Aorta (tissue), 5 donors: ENCODE measurements at regions not wholly inside any gene's neighbourhood (a gene's known extent, or its start where the extent isn't known, plus 50 kb on each side); places are given as distances from the start of the nearest gene placed in this dataset.
"Not testable (repeated sequence)": the region's sequence is repeated elsewhere in the genome, so short reads cannot be mapped to it uniquely, and the experiment has no call there.

Source experiments
- ATAC-seq: fragments of 200-7000 bp; cut with Tn5 transposase; one replicate; pipeline ENCODE4 v1.9.1; 2022; ENCODE audit warnings: moderate library complexity; ENCODE audit not compliant: low FRiP score
- DNase-seq, 2 donors: peaks; one replicate each; pipeline ENCODE4 v3.0.0-alpha.2; 2020
- H3K27ac ChIP-seq, 2 donors: one replicate each; pipeline ENCODE4 v1.5.1; 2013; ENCODE audit warnings: low read length in 2 of 2, mild to moderate bottlenecking in 2 of 2, moderate library complexity in 2 of 2, control low read depth in 1 of 2, inconsistent platforms in 1 of 2, low read depth in 1 of 2
- H3K27me3 ChIP-seq, 2 donors: one replicate each; pipeline ENCODE4 v1.6.1; 2013; ENCODE audit warnings: control low read depth in 1 of 2, low read length in 1 of 2, mild to moderate bottlenecking in 1 of 2, moderate library complexity in 1 of 2; ENCODE audit not compliant: insufficient read depth in 2 of 2, control insufficient read depth in 1 of 2
- H3K36me3 ChIP-seq, 2 donors: one replicate each; pipeline ENCODE4 v1.6.1; 2013; ENCODE audit warnings: control low read depth in 1 of 2, low read length in 1 of 2, mild to moderate bottlenecking in 1 of 2; ENCODE audit not compliant: insufficient read depth in 2 of 2, control insufficient read depth in 1 of 2
- H3K4me1 ChIP-seq, 2 donors: one replicate each; pipeline ENCODE4 v1.6.1; 2013; ENCODE audit warnings: low read length in 2 of 2, control low read depth in 1 of 2, mild to moderate bottlenecking in 1 of 2, moderate library complexity in 1 of 2; ENCODE audit not compliant: insufficient read depth in 2 of 2, control insufficient read depth in 1 of 2
- H3K4me3 ChIP-seq, 2 donors: one replicate each; pipeline ENCODE4 v1.5.1; 2013; ENCODE audit warnings: low read length in 2 of 2, control low read depth in 1 of 2, mild to moderate bottlenecking in 1 of 2
- H3K9me3 ChIP-seq: one replicate; pipeline ENCODE4 v1.6.1; 2013; ENCODE audit warnings: mild to moderate bottlenecking, low read length; ENCODE audit not compliant: control insufficient read depth
- WGBS, 2 donors: extraction: QIAGEN DNeasy Blood & Tissue Kit; methylation state at CpG; one replicate each; pipeline ENCODE4 v1.1.7; 2013; 5-methylcytosine and 5-hydroxymethylcytosine counted together
- intact Hi-C, 2 donors: fragments of 100-400 bp; cut with DNase I; formaldehyde crosslinking; loops; one replicate each; pipeline versions ENCODE4 v1.14.2 to v1.15.0; 2022
- donor health status: healthy with polysubstance abuse.
- donor health status: Bipolar disorder and iron deficiency.
- donor health status: DM: no; HTN: no; CAD: no.
- donor health status: DM: no; HTN: no; CAD: no.
- donor health status: DM: yes; HTN: yes; CAD: no.

GRCh38 chr5:158198636-158199035, 339.7 kb upstream of the CLINT1 start:
- no peak for DNase-seq
- Histone ChIP-seq H3K36me3 (no peaks in the 10 kb centered on the region), H3K4me1 (no peaks in the 10 kb centered on the region), H3K9me3 (no peaks in the 10 kb centered on the region), H3K27ac (no peak overlapping the region), H3K27me3 (no peaks in the 10 kb centered on the region), H3K4me3 (no peak overlapping the region)
- intact Hi-C loops: no loop called here
- WGBS, 2 donors: 94 to 96% methylated on average over 6 of the region's 6 CpGs
- ATAC-seq: no peak

GRCh38 chr5:158195416-158196210, 336.7 kb upstream of the CLINT1 start:
- Histone ChIP-seq H3K27ac (no peak overlapping the region), H3K4me3 (no peak overlapping the region), H3K9me3 (no peaks in the 10 kb centered on the region), H3K4me1 (no peaks in the 10 kb centered on the region), H3K27me3 (no peaks in the 10 kb centered on the region), H3K36me3 (no peaks in the 10 kb centered on the region)
- no peak for DNase-seq
- WGBS, 2 donors: 51 to 59% methylated on average over 5 of the region's 5 CpGs
- no peak for ATAC-seq
- intact Hi-C loops: no loop called here

DNA sequence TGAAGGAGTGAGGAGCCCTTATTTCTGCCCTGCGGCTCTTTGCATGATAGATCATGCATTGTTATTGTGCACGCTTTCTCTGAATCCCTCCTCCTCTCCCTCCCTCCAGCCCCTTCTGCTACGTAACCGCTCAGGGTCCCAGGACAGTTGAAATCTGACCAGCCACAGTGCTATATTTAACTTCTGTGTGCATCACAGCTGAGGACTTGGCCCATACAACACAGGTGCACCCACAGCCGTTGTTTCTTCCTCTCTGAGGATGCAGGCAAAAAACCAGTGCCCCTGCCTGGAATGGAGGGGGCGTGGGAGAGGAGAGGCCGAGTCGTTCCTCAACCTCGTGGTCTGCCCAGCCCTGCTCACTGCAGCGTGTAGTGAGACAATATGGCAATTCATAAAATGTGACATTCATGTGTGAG, 335.6 kb upstream of the CLINT1 start:
- Histone ChIP-seq H3K27ac (no peak overlapping the region), H3K4me1 (no peaks in the 10 kb centered on the region), H3K4me3 (no peak overlapping the region), H3K36me3 (no peaks in the 10 kb centered on the region), H3K9me3 (no peaks in the 10 kb centered on the region), H3K27me3 (no peaks in the 10 kb centered on the region)
- DNase-seq (no peak), ATAC-seq (no peak)
- intact Hi-C loops: no loop called here
- WGBS, 2 donors: 62 to 63% methylated on average over 10 of the region's 10 CpGs

GRCh38 chr5:158193395-158193794, 334.4 kb upstream of the CLINT1 start:
- DNase-seq, H3K9me3 ChIP-seq, H3K27ac ChIP-seq, H3K4me1 ChIP-seq, H3K27me3 ChIP-seq, ATAC-seq, intact Hi-C loops, H3K4me3 ChIP-seq, H3K36me3 ChIP-seq: not testable (repeated sequence)
- WGBS, 2 donors: 99 to 100% methylated on average over 2 of the region's 2 CpGs

- no peaks in the 10 kb centered on the region for H3K36me3 ChIP-seq
- no peak for ATAC-seq
- 92 to 96% methylated on average over 4 of the region's 4 CpGs for WGBS, 2 donors
- no peaks in the 10 kb centered on the region for H3K27me3 ChIP-seq
- no peak overlapping the region for H3K27ac ChIP-seq
- no peak overlapping the region for H3K4me3 ChIP-seq
- no peaks in the 10 kb centered on the region for H3K4me1 ChIP-seq
- H3K9me3 ChIP-seq: no peaks in the 10 kb centered on the region
- no peak for DNase-seq
- intact Hi-C loops: no loop called here
Measured at GRCh38 chr5:158180407-158180806, 321.5 kb upstream of the CLINT1 start.

- Histone ChIP-seq H3K27ac (no peak overlapping the region), H3K9me3 (no peaks in the 10 kb centered on the region), H3K4me3 (no peak overlapping the region), H3K27me3 (no peaks in the 10 kb centered on the region), H3K36me3 (no peaks in the 10 kb centered on the region), H3K4me1 (no peaks in the 10 kb centered on the region)
- DNase-seq (no peak), ATAC-seq (no peak)
- intact Hi-C loops: loop anchor here (5.0 kb wide), 2 partner anchors 948 to 953 kb away; no protein-coding TSS in a partner anchor
- WGBS, 2 donors: 82 to 95% methylated on average over 7 of the region's 7 CpGs
Measured at GRCh38 chr5:158179271-158179670, 320.3 kb upstream of the CLINT1 start.

DNA sequence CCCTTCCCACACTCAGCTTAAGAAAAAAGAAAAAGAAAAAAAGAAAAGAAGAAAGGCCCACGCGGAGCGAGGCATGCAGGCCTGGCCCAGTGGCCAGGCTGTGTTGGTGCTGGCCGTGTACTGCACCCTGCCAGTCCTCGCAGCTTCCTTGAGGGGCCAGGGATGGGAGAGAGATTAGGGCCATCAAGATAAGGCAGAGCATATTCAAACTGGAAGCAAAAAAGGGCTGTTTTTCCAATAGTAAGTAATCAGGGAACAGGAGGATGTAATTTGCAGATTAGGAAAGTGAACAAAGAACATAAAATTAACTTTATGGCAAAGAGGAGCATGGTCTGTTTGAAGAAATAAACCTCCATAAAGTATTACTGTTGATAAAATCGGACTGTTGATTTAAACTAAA, 319.6 kb upstream of the CLINT1 start:
- Histone ChIP-seq H3K4me1 (no peaks in the 10 kb centered on the region), H3K4me3 (no peak overlapping the region), H3K27me3 (no peaks in the 10 kb centered on the region), H3K36me3 (no peaks in the 10 kb centered on the region), H3K27ac (no peak overlapping the region), H3K9me3 (no peaks in the 10 kb centered on the region)
- no peak for DNase-seq
- intact Hi-C loops: loop anchor here (5.0 kb wide), 2 partner anchors 949 to 954 kb away; no protein-coding TSS in a partner anchor
- ATAC-seq: no peak
- WGBS, 2 donors: 62 to 69% methylated on average over 6 of the region's 6 CpGs

- intact Hi-C loops: loop anchor here (5.0 kb wide), 2 partner anchors 950 to 955 kb away; no protein-coding TSS in a partner anchor
- H3K9me3 ChIP-seq: no peaks in the 10 kb centered on the region
- H3K4me3 ChIP-seq: no peak overlapping the region
- ATAC-seq (no peak), DNase-seq (no peak)
- no peaks in the 10 kb centered on the region for H3K4me1 ChIP-seq
- H3K36me3 ChIP-seq: no peaks in the 10 kb centered on the region
- H3K27ac ChIP-seq: no peak overlapping the region
- no peaks in the 10 kb centered on the region for H3K27me3 ChIP-seq
Measured at GRCh38 chr5:158177146-158177545, 318.2 kb upstream of the CLINT1 start.

DNA sequence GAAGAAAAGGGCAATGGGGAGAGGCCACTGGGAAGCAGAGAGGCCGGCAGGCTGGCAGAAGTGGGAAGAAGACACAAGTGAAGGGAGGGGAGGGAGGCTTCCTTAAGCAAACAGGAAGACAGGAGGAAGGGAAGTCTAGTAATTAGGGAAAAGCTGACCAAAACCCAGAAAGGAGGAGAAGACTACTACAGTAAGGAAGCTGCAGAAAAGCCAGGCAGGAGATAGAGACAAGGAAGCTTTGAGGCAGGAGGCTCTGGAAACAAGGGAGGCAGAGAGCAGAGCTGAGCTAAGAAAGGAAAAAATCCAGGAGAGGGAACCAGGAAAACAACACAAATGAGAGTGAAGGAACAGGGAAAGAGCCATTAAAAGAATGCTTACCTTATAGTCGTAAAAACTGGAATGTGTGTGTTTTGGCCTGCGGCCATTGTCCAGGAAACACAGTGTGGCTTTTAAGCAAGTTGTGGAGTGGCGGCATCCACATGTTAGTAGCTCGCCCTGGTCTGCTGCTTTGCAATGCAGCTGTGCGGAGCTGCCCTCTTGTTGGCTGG, 317.1 kb upstream of the CLINT1 start:
- ATAC-seq: no peak
- no peak for DNase-seq
- WGBS, 2 donors: 40 to 46% methylated on average over 6 of the region's 6 CpGs
- no peaks in the 10 kb centered on the region for H3K4me1 ChIP-seq
- H3K9me3 ChIP-seq: no peaks in the 10 kb centered on the region
- intact Hi-C loops: loop anchor here (1.0 to 5.0 kb wide), 5 partner anchors 517 to 956 kb away; no protein-coding TSS in a partner anchor
- H3K36me3 ChIP-seq: no peaks in the 10 kb centered on the region
- no peak overlapping the region for H3K27ac ChIP-seq
- no peak overlapping the region for H3K4me3 ChIP-seq
- no peaks in the 10 kb centered on the region for H3K27me3 ChIP-seq
